ENCODE measurements at regions not wholly inside any gene's neighbourhood (a gene's known extent, or its start where the extent isn't known, plus 50 kb on each side); places are given as distances from the start of the nearest gene placed in this dataset.

DNA sequence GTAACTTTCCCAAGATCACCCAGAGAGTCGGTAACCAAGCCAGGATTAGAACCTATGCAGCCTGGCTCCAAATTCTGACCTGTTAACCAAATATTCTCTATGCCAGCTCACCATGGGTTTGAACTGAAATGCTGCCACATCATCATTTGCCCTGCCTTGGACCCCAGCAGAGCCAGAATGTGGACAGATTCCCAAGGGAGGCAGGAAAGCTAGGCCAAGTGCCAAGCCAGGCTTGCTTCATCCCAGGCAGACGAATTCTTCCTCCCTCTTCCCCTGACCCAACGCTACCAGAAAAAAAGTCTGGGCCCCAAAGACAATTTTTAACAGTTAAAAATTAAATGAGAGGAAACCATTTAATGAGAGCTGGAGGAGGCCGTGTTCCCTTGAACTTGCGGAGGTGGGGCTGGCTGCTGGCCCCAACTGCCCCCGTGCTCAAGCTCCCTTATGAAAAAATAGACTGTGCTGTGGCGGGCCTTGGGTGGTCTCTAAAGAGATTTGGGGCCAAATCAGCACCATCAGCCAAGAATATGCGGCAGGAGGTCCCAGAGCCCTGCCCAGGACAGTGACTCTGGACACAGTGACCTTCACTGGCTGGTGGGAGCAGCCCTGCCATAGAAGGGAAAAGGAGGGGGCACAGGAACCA is 184.1 kb upstream of the SYT13 start:
- intact Hi-C loops (cut with micrococcal nuclease) (no loop called here), dilution Hi-C loops (cut with MboI; ENCODE audit: extremely low pct_ligation_motif_present, low sequenced_read_pairs) (no loop called here)
- Histone ChIP-seq H3K9ac (replicated peaks; ENCODE audit: extremely low read depth, insufficient read depth, low read length) (no peak overlapping the region), H3K27ac (ENCODE audit: insufficient read depth, low read depth, low read length) (no peak overlapping the region), H3K79me2 (ENCODE audit: control insufficient read depth, insufficient read depth, low read length) (no peaks in the 10 kb centered on the region), H2AFZ (ENCODE audit: low read depth, low read length) (no peak overlapping the region), H3K4me1 (ENCODE audit: control insufficient read depth, extremely low read depth, insufficient read depth, low read length) (peaks cover 6% of the 10 kb centered on the region), H3K9me1 (replicated peaks; ENCODE audit: control insufficient read depth, extremely low read depth, insufficient read depth, low read length) (no peaks in the 10 kb centered on the region), H4K20me1 (replicated peaks; ENCODE audit: control insufficient read depth, extremely low read depth, insufficient read depth, low read length) (no peaks in the 10 kb centered on the region), H3K36me3 (ENCODE audit: control insufficient read depth in 2 of 2, extremely low read depth in 1 of 2, insufficient read depth in 2 of 2, low read length in 2 of 2) (no peaks in the 10 kb centered on the region), H3K4me2 (ENCODE audit: insufficient read depth, low read length) (no peak overlapping the region), H3K4me3 (replicated peaks in 1 of 3; ENCODE audit: insufficient read depth in 1 of 3, low read depth in 1 of 3, low read length in 3 of 3) (no peak overlapping the region), H3K27me3 (ENCODE audit: control insufficient read depth in 2 of 2, insufficient read depth in 2 of 2, low read length in 2 of 2) (no peaks in the 10 kb centered on the region), H3K9me3 (replicated peaks; ENCODE audit: control insufficient read depth, insufficient read depth, low read length) (no peaks in the 10 kb centered on the region)
- ChIA-PET POLR2A (no interaction called here), CTCF (interaction anchor here (1.7 kb wide), 1 partner anchor 301 kb away, joined by 4 read pairs; no protein-coding TSS in a partner anchor)
- no peak for FAIRE-seq
- no TSS peak for BruUV-seq (replicated peaks)
- DNase-seq (ENCODE audit: low read depth, low spot score): no peak
- TF ChIP-seq EZH2 (IDR thresholded peaks at IDR 0.05; ENCODE audit: borderline replicate concordance, low read depth, low read length, severe bottlenecking) (no peak), MYC (IDR thresholded peaks at IDR 0.05; ENCODE audit: low read depth, low read length) (no peak), FOS (IDR thresholded peaks at IDR 0.05; ENCODE audit: borderline replicate concordance, insufficient read depth, low read length) (no peak), POLR2AphosphoS5 (IDR thresholded peaks at IDR 0.05; ENCODE audit: insufficient read depth, low read depth, low read length) (no peak), JUN (IDR thresholded peaks at IDR 0.05; ENCODE audit: borderline replicate concordance, insufficient read depth, insufficient read length, low read depth) (no peak), GATA2 (IDR thresholded peaks at IDR 0.05; ENCODE audit: insufficient read depth, insufficient read length, low read depth, low read length) (no peak), POLR2A (IDR thresholded peaks at IDR 0.05; ENCODE audit: low read depth, low read length) (no peak)
- TF ChIP-seq, protein P1, sequence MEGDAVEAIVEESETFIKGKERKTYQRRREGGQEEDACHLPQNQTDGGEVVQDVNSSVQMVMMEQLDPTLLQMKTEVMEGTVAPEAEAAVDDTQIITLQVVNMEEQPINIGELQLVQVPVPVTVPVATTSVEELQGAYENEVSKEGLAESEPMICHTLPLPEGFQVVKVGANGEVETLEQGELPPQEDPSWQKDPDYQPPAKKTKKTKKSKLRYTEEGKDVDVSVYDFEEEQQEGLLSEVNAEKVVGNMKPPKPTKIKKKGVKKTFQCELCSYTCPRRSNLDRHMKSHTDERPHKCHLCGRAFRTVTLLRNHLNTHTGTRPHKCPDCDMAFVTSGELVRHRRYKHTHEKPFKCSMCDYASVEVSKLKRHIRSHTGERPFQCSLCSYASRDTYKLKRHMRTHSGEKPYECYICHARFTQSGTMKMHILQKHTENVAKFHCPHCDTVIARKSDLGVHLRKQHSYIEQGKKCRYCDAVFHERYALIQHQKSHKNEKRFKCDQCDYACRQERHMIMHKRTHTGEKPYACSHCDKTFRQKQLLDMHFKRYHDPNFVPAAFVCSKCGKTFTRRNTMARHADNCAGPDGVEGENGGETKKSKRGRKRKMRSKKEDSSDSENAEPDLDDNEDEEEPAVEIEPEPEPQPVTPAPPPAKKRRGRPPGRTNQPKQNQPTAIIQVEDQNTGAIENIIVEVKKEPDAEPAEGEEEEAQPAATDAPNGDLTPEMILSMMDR (IDR thresholded peaks at IDR 0.05; ENCODE audit: extremely low read depth in 1 of 2, insufficient read depth in 1 of 2, low read depth in 1 of 2, low read length in 2 of 2): no peak
- TF ChIP-seq, protein P2, sequence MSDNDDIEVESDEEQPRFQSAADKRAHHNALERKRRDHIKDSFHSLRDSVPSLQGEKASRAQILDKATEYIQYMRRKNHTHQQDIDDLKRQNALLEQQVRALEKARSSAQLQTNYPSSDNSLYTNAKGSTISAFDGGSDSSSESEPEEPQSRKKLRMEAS (IDR thresholded peaks at IDR 0.05; ENCODE audit: insufficient read depth, insufficient read length): no peak

Measured in endothelial cell of umbilical vein (primary cell).